ENCODE measurements at regions not wholly inside any gene's neighbourhood (a gene's known extent, or its start where the extent isn't known, plus 50 kb on each side); places are given as distances from the start of the nearest gene placed in this dataset.

DNA sequence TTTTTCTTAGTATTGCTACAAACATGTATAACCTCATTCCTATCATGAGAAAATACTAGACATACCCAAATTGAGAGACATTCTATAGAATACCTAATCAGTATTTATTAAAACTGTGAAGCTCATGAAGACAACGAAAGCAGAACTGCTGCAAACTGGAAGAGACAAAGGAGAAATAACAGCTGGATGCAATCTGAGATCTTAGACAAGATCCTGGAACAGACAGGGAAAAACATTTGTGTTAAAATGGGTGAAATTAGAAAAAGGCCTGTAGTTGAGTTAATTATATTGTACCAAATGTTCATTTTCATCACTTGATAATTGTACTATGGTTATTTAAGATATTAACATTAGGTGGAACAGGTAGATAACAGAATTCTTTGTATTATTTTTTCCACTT, 392.0 kb downstream of the PLPP3 start:
- intact Hi-C loops (cut with micrococcal nuclease) = no loop called here
- Histone ChIP-seq H2AFZ (ENCODE audit: low read length) (no peak overlapping the region), H3K9me3 (ENCODE audit: low read length) (no peaks in the 10 kb centered on the region), H3K27ac (ENCODE audit: low read length) (no peak overlapping the region), H3K9me2 (replicated peaks; ENCODE audit: low read length) (no peaks in the 10 kb centered on the region), H4K20me1 (ENCODE audit: low read length) (no peaks in the 10 kb centered on the region), H3F3A (ENCODE audit: low read length, unreplicated experiment) (no peaks in the 10 kb centered on the region), H3K4me3 (ENCODE audit: low read length) (no peak overlapping the region), H3K4me1 (ENCODE audit: insufficient read depth, low read length) (peaks cover 19% of the 10 kb centered on the region), H3K79me2 (ENCODE audit: low read length) (no peaks in the 10 kb centered on the region), H3K4me2 (ENCODE audit: low read length) (no peak overlapping the region), H3K27me3 (ENCODE audit: low read length) (no peaks in the 10 kb centered on the region), H3K9ac (ENCODE audit: low read length) (no peak overlapping the region), H3K36me3 (ENCODE audit: low read depth, low read length) (no peaks in the 10 kb centered on the region)
- ChIA-PET POLR2A (ENCODE audit: unreplicated experiment) (interaction anchor here (0.7 kb wide), 1 partner anchor 277 kb away, joined by 3 read pairs; no protein-coding TSS in a partner anchor), CTCF (no interaction called here)
- BruUV-seq (replicated peaks) = no TSS peak
- ATAC-seq (no peak), DNase-seq (no peak)
- TF ChIP-seq EZH2phosphoT487 (IDR thresholded peaks at IDR 0.05; ENCODE audit: borderline replicate concordance, low read length) (no peak), EZH2 (IDR thresholded peaks at IDR 0.05; ENCODE audit: low read length, unreplicated experiment) (no peak)
- TF ChIP-seq, protein P1, sequence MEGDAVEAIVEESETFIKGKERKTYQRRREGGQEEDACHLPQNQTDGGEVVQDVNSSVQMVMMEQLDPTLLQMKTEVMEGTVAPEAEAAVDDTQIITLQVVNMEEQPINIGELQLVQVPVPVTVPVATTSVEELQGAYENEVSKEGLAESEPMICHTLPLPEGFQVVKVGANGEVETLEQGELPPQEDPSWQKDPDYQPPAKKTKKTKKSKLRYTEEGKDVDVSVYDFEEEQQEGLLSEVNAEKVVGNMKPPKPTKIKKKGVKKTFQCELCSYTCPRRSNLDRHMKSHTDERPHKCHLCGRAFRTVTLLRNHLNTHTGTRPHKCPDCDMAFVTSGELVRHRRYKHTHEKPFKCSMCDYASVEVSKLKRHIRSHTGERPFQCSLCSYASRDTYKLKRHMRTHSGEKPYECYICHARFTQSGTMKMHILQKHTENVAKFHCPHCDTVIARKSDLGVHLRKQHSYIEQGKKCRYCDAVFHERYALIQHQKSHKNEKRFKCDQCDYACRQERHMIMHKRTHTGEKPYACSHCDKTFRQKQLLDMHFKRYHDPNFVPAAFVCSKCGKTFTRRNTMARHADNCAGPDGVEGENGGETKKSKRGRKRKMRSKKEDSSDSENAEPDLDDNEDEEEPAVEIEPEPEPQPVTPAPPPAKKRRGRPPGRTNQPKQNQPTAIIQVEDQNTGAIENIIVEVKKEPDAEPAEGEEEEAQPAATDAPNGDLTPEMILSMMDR (conservative IDR thresholded peaks at IDR 0.05; ENCODE audit: low read depth, low read length) = no peak

DNA sequence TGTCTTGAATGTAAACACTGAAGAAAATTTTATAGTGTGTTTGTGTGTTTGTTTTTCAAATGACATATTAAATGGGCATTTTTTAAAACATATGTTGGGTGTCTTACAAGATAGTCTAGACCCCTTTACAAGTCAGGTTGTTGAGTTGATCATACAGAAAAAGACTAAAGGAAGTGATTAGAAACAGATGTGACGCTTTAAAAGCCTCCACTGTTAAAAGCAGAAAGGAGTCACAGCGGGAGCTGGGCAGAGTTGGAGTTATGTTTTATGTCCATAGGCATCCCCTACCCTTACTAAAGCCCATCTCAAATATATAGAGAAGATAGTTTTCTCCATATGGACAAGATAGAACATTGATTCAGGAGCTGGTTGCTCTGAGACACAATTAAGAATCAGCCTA, 393.9 kb downstream of the PLPP3 start:
- ATAC-seq (no peak), DNase-seq (no peak)
- H3K27ac ChIP-seq (ENCODE audit: low read length) = no peak overlapping the region
- H3F3A ChIP-seq (ENCODE audit: low read length, unreplicated experiment) = no peaks in the 10 kb centered on the region
- H3K4me1 ChIP-seq (ENCODE audit: insufficient read depth, low read length) = peaks cover 1% of the 10 kb centered on the region
- no peak overlapping the region for H3K9ac ChIP-seq (ENCODE audit: low read length)
- H3K36me3 ChIP-seq (ENCODE audit: low read depth, low read length) = no peaks in the 10 kb centered on the region
- H3K4me2 ChIP-seq (ENCODE audit: low read length) = no peak overlapping the region
- TF ChIP-seq, protein P1 (conservative IDR thresholded peaks at IDR 0.05; ENCODE audit: low read depth, low read length) = no peak
- TF ChIP-seq EZH2 (IDR thresholded peaks at IDR 0.05; ENCODE audit: low read length, unreplicated experiment) = no peak
- H2AFZ ChIP-seq (ENCODE audit: low read length) = no peak overlapping the region
- no peaks in the 10 kb centered on the region for H3K9me3 ChIP-seq (ENCODE audit: low read length)
- no peak overlapping the region for H3K4me3 ChIP-seq (ENCODE audit: low read length)
- no TSS peak for BruUV-seq (replicated peaks)
- no peaks in the 10 kb centered on the region for H3K27me3 ChIP-seq (ENCODE audit: low read length)
- CTCF ChIA-PET = no interaction called here
- no peaks in the 10 kb centered on the region for H4K20me1 ChIP-seq (ENCODE audit: low read length)
- intact Hi-C loops (cut with micrococcal nuclease) = no loop called here
- H3K79me2 ChIP-seq (ENCODE audit: low read length) = no peaks in the 10 kb centered on the region
- POLR2A ChIA-PET (ENCODE audit: unreplicated experiment) = no interaction called here
- H3K9me2 ChIP-seq (replicated peaks; ENCODE audit: low read length) = no peaks in the 10 kb centered on the region

DNA sequence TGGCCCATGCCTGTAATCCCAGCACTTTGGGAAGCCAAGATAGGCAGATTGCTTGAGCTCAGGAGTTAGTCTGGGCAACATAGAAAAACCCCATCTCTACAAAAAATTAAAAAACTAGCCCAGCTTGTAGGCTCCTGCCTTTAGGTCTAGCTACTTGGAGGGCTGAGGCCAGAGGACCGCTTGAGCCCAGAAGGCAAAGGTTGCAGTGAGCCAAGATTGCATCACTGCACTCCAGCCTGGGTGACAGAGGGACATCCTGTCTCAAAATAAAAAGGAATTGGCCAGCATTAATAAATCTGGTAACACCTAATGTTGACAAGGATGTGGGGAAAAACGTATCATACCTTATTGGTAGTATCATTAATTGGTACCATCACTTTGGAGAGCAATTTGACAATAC, 396.2 kb downstream of the PLPP3 start:
- no peaks in the 10 kb centered on the region for H3K4me1 ChIP-seq (ENCODE audit: insufficient read depth, low read length)
- intact Hi-C loops (cut with micrococcal nuclease) = no loop called here
- CTCF ChIA-PET = no interaction called here
- no peaks in the 10 kb centered on the region for H3K36me3 ChIP-seq (ENCODE audit: low read depth, low read length)
- no TSS peak for BruUV-seq (replicated peaks)
- no peak overlapping the region for H3K9ac ChIP-seq (ENCODE audit: low read length)
- no peaks in the 10 kb centered on the region for H3K79me2 ChIP-seq (ENCODE audit: low read length)
- TF ChIP-seq, protein P1 (conservative IDR thresholded peaks at IDR 0.05; ENCODE audit: low read depth, low read length) = no peak
- TF ChIP-seq EZH2 (IDR thresholded peaks at IDR 0.05; ENCODE audit: low read length, unreplicated experiment) (no peak), EZH2phosphoT487 (IDR thresholded peaks at IDR 0.05; ENCODE audit: borderline replicate concordance, low read length) (no peak)
- DNase-seq = no peak
- no peaks in the 10 kb centered on the region for H3K27me3 ChIP-seq (ENCODE audit: low read length)
- H3F3A ChIP-seq (ENCODE audit: low read length, unreplicated experiment) = no peaks in the 10 kb centered on the region
- no peaks in the 10 kb centered on the region for H3K9me2 ChIP-seq (replicated peaks; ENCODE audit: low read length)
- no peak overlapping the region for H3K4me2 ChIP-seq (ENCODE audit: low read length)
- H4K20me1 ChIP-seq (ENCODE audit: low read length) = no peaks in the 10 kb centered on the region
- H2AFZ ChIP-seq (ENCODE audit: low read length) = no peak overlapping the region
- POLR2A ChIA-PET (ENCODE audit: unreplicated experiment) = no interaction called here
- H3K9me3 ChIP-seq (ENCODE audit: low read length) = no peaks in the 10 kb centered on the region
- H3K27ac ChIP-seq (ENCODE audit: low read length) = no peak overlapping the region
- ATAC-seq = no peak
- no peak overlapping the region for H3K4me3 ChIP-seq (ENCODE audit: low read length)
